Transverse colon (tissue), 4 donors: ENCODE measurements at regions not wholly inside any gene's neighbourhood (a gene's known extent, or its start where the extent isn't known, plus 50 kb on each side); places are given as distances from the start of the nearest gene placed in this dataset.

Experiments used
- DNase-seq: peaks from one replicate; pipeline ENCODE4 v3.0.0-alpha.2; 2019
- H3K27ac ChIP-seq, 4 donors: fragments of 200-600 bp; sonication (generic); 2 replicates each; pipeline ENCODE4 v1.5.1; 2016 to 2018; ENCODE audit warnings: inconsistent platforms in 4 of 4
- H3K27me3 ChIP-seq: fragments of 200-600 bp; sonication (generic); 2 replicates; pipeline ENCODE4 v1.5.1; 2017; ENCODE audit warnings: inconsistent platforms
- H3K36me3 ChIP-seq, 4 donors: fragments of 200-600 bp; sonication (generic); 2 replicates each; pipeline ENCODE4 v1.5.1; 2017 to 2019; ENCODE audit warnings: inconsistent platforms in 4 of 4
- H3K4me1 ChIP-seq, 4 donors: fragments of 200-600 bp; sonication (generic); 2 replicates each; pipeline ENCODE4 v1.5.1; 2017 to 2020; ENCODE audit warnings: inconsistent platforms in 4 of 4
- H3K4me3 ChIP-seq, 4 donors: fragments of 200-600 bp; sonication (generic); 1 replicate in 1 of 4; 2 replicates in 3 of 4; pipeline versions ENCODE4 v1.5.1 to v1.6.1; 2017 to 2019; ENCODE audit warnings: inconsistent platforms in 4 of 4
- H3K9me3 ChIP-seq, 2 donors: fragments of 200-600 bp; sonication (generic); 2 replicates each; pipeline ENCODE4 v1.5.1; 2017 to 2019; ENCODE audit warnings: inconsistent platforms in 2 of 2
- EP300 ChIP-seq: sonication (generic); formaldehyde crosslinking; IDR thresholded peaks from one replicate; pipeline ENCODE4 v1.6.1; 2017; ENCODE audit warnings: antibody characterized with exemption, low read depth
- POLR2A ChIP-seq: fragments of 450-650 bp; IDR thresholded peaks from one replicate; pipeline ENCODE4 v1.6.1; 2016; ENCODE audit warnings: antibody characterized with exemption, mild to moderate bottlenecking, moderate library complexity
- POLR2AphosphoS5 ChIP-seq, 3 donors: sonication (generic); formaldehyde crosslinking; IDR thresholded peaks; one replicate each; pipeline ENCODE4 v1.6.1; 2016; ENCODE audit warnings: antibody characterized with exemption in 3 of 3
- WGBS, 2 donors: methylation state at CpG; one replicate each; pipeline ENCODE4 v1.1.5; 2018; ENCODE audit warnings: low coverage in 1 of 2; 5-methylcytosine and 5-hydroxymethylcytosine counted together
- in situ Hi-C, 4 donors: fragments of 200-750 bp; cut with MboI; loops; one replicate each; pipeline versions ENCODE4 v1.15.0 to v1.15.1; 2017; ENCODE audit warnings: low sequenced_read_pairs in 3 of 4, low pct_ligation_motif_present in 1 of 4, low pct_unique_long_range_greater_than_20kb in 1 of 4
- intact Hi-C: fragments of 100-400 bp; cut with DNase I; formaldehyde crosslinking; loops from one replicate; pipeline ENCODE4 v1.15.1; 2023; ENCODE audit warnings: low total_unique reads
- TF ChIP-seq, protein P1 (sequence below), 5 experiments: fragments of 200-600 bp in 3 of 5; fragments of 450-650 bp in 2 of 5; sonication (generic) in 3 of 5; IDR thresholded peaks; 1 replicate in 2 of 5; 2 replicates in 3 of 5; pipeline ENCODE4 v1.5.1; 2016 to 2017; ENCODE audit warnings: antibody characterized with exemption in 5 of 5, inconsistent platforms in 3 of 5, mild to moderate bottlenecking in 2 of 5, moderate library complexity in 1 of 5

DNA sequence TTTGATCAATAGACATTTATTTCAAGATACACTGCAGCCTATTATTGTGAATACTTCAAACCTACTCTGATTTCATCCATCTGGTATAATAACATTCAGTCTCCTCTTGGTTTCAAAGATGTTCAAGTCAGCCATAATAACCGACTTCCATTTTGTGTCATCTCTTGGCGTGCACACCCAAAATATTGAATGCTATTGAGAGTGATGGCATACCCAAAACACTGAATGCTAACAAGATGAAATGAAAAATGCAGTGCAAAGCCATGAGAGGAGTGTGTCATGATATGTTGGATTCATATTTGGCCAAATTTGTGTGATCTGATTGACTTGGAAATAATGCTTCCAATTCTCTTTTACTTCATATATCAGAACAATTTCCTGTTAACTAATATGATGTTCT is 181.2 kb upstream of the PCDH17 start:
- no peaks in the 10 kb centered on the region for H3K36me3 ChIP-seq
- H3K4me3 ChIP-seq, result no peak overlapping the region
- 50 to 90% methylated on average over 2 of the region's 2 CpGs for WGBS, 2 donors
- no peaks in the 10 kb centered on the region for H3K27me3 ChIP-seq
- no peak for DNase-seq
- no peak overlapping the region for H3K27ac ChIP-seq
- H3K4me1 ChIP-seq, result no peaks in the 10 kb centered on the region
- TF ChIP-seq POLR2A, result no peak
- no peak for TF ChIP-seq POLR2AphosphoS5 (IDR thresholded peaks at IDR 0.05)
- TF ChIP-seq, protein P1, sequence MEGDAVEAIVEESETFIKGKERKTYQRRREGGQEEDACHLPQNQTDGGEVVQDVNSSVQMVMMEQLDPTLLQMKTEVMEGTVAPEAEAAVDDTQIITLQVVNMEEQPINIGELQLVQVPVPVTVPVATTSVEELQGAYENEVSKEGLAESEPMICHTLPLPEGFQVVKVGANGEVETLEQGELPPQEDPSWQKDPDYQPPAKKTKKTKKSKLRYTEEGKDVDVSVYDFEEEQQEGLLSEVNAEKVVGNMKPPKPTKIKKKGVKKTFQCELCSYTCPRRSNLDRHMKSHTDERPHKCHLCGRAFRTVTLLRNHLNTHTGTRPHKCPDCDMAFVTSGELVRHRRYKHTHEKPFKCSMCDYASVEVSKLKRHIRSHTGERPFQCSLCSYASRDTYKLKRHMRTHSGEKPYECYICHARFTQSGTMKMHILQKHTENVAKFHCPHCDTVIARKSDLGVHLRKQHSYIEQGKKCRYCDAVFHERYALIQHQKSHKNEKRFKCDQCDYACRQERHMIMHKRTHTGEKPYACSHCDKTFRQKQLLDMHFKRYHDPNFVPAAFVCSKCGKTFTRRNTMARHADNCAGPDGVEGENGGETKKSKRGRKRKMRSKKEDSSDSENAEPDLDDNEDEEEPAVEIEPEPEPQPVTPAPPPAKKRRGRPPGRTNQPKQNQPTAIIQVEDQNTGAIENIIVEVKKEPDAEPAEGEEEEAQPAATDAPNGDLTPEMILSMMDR (IDR thresholded peaks at IDR 0.05), result no peak
- no peak for TF ChIP-seq EP300
- in situ Hi-C loops, result no loop called here
- intact Hi-C loops, result no loop called here
- H3K9me3 ChIP-seq, result no peaks in the 10 kb centered on the region

DNA sequence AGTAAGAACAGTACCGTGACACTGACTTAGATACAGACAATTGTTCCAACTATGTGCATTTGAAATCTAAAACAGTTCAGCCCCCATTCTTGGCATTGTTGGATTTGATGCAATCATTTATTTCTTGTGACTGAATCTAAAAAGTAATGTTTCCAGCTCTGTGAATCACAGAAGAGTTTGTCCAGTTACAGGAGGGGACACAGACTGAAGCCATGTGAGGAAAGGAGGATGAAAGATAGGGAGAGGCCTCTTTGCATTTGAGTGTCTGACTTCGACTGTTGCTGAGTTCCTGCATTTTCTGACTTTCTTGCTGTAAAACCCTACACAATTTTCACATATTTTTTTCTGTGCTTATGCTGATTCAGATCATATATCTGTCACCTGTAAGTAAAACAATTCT is 179.3 kb upstream of the PCDH17 start:
- 60 to 68% methylated on average over 2 of the region's 2 CpGs for WGBS, 2 donors
- no peak overlapping the region for H3K27ac ChIP-seq
- in situ Hi-C loops, result no loop called here
- H3K4me3 ChIP-seq, result no peak overlapping the region
- no peak for DNase-seq
- TF ChIP-seq, protein P1 (IDR thresholded peaks at IDR 0.05), result no peak
- TF ChIP-seq POLR2AphosphoS5 (IDR thresholded peaks at IDR 0.05), result no peak
- no peak for TF ChIP-seq EP300
- TF ChIP-seq POLR2A, result no peak
- intact Hi-C loops, result no loop called here
- no peaks in the 10 kb centered on the region for H3K27me3 ChIP-seq
- no peaks in the 10 kb centered on the region for H3K9me3 ChIP-seq
- H3K36me3 ChIP-seq, result no peaks in the 10 kb centered on the region
- H3K4me1 ChIP-seq, result no peaks in the 10 kb centered on the region

DNA sequence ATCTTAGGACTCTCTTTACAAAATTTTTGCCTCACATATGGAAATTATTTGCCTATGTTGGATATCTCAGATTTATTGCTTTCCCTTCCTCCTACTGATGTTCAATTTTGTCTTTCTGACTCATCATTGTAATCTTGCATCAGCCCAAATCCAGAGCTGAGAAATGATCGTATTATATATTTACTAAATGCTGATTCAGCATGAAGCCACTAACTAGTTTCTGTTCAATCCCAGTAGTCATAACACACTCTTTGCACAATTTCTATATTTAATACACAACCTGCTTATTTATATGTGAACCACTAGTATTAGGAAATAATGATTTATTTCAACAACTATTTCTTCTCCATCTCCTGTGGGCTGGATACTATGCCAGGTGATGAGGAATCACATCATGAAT is 161.1 kb upstream of the PCDH17 start:
- in situ Hi-C loops, result no loop called here
- intact Hi-C loops, result no loop called here
- no peak overlapping the region for H3K4me3 ChIP-seq
- no peak for DNase-seq
- H3K27ac ChIP-seq, result no peak overlapping the region
- H3K9me3 ChIP-seq, result no peaks in the 10 kb centered on the region
- no peak for TF ChIP-seq EP300
- no peaks in the 10 kb centered on the region for H3K4me1 ChIP-seq
- no peaks in the 10 kb centered on the region for H3K36me3 ChIP-seq
- no peaks in the 10 kb centered on the region for H3K27me3 ChIP-seq
- 80 to 92% methylated on average over 1 of the region's 1 CpG for WGBS, 2 donors

DNA sequence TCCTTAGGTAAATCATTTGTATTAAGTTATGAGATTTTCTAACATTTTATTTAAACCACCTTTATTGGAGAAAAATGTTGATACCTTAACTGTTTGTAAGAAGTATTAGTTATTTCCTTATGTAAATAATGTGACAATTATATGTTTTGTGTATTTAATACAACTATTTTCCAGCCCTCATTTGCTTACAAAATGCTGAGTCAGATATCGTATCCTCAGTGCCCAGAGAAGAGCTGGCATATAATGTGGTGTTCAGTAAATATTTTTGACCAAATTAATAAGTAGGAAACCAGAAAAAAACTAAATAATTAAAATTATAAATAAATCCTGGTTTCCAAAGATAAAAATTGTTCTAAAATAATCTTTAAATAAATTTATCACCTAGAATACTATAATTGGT is 140.2 kb upstream of the PCDH17 start:
- Histone ChIP-seq H3K36me3 (no peaks in the 10 kb centered on the region), H3K27me3 (no peaks in the 10 kb centered on the region), H3K27ac (no peak overlapping the region), H3K4me3 (no peak overlapping the region), H3K4me1 (no peaks in the 10 kb centered on the region), H3K9me3 (peaks cover 0 to 3% of the 10 kb centered on the region in 2 donors)
- in situ Hi-C loops (no loop called here), intact Hi-C loops (no loop called here)
- no peak for TF ChIP-seq EP300
- TF ChIP-seq POLR2A, result no peak
- TF ChIP-seq POLR2AphosphoS5 (IDR thresholded peaks at IDR 0.05), result no peak
- TF ChIP-seq, protein P1 (IDR thresholded peaks at IDR 0.05), result no peak
- no peak for DNase-seq
- WGBS, 2 donors, result 71 to 86% methylated on average over 1 of the region's 1 CpG

DNA sequence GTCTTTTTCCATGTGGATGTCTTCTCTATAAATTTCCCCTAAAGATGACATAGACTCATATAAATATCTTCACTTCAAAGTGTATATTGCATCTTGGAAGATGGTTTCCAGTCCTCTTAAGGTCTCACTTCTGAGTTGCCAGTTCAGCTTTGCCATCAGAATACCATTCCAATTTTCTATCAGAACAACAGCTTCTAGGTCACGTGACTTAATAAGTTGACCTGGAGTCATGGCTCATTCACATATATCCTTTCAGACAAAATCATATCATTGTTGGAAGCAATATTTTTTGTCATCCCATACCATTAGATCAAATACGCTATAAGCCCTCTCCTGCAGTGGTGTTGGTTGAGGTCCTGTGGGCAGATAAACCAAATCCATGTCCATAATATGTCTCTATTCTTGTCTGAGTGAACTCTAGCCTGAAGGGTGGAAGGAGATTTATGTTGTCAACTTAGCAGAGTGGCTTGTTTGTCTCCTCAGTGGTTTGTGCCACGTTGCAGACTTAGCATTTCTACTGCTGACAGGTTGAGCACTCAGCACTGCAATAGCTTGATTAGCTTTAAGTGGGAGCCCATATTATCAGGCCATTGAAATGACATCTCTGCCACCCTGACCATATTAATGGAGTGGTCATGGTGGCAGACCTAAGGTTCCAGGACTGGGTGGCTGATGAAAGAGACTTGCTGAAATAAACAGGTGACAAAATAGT is 123.6 kb upstream of the PCDH17 start:
- H3K27ac ChIP-seq, result no peak overlapping the region
- no peak overlapping the region for H3K4me3 ChIP-seq
- no peaks in the 10 kb centered on the region for H3K9me3 ChIP-seq
- intact Hi-C loops (no loop called here), in situ Hi-C loops (no loop called here)
- no peaks in the 10 kb centered on the region for H3K36me3 ChIP-seq
- H3K27me3 ChIP-seq, result no peaks in the 10 kb centered on the region
- no peaks in the 10 kb centered on the region for H3K4me1 ChIP-seq
- TF ChIP-seq, protein P1 (IDR thresholded peaks at IDR 0.05), result no peak
- no peak for DNase-seq
- 73% methylated on average over 3 of the region's 3 CpGs; no CpG with 5 or more reads in 1 of the 2 donors for WGBS, 2 donors
